Ovary (tissue), 3 donors: ENCODE measurements at regions not wholly inside any gene's neighbourhood (a gene's known extent, or its start where the extent isn't known, plus 50 kb on each side); places are given as distances from the start of the nearest gene placed in this dataset.

Source experiments
- EP300 ChIP-seq: sonication (generic); formaldehyde crosslinking; IDR thresholded peaks from one replicate; pipeline ENCODE4 v1.6.1; 2017; ENCODE audit warnings: antibody characterized with exemption
- POLR2A ChIP-seq: fragments of 450-650 bp; IDR thresholded peaks from one replicate; pipeline ENCODE4 v1.6.1; 2017; ENCODE audit warnings: antibody characterized with exemption, mild to moderate bottlenecking, moderate library complexity
- TF ChIP-seq, protein P1 (sequence below), 3 donors: fragments of 450-650 bp in 2 of 3; fragments of 200-600 bp in 1 of 3; IDR thresholded peaks; one replicate each; pipeline versions ENCODE4 v1.5.1 to v1.8.0; 2016 to 2022; ENCODE audit warnings: antibody characterized with exemption in 3 of 3, mild to moderate bottlenecking in 1 of 3
- donor health status: DM: no; HTN: no; CAD: no.

DNA sequence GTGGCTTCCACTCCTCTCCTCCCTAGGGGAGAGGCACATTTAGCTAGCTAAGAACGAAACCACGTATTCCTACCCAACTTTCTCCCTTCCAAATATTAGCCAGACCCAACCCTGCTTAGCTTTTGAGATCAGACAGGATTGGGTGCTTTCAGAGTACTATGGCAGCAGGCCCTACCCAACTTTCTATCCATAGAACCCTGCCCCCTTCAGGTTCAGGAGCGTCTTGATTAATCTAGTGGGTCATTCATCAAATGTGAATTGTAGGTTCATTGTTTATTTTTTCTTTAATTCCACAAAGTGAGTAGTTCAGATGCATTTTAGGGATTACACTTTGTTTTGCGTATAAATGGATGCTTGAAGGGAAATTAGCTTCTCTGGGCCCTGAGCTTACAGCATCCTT, 188.3 kb downstream of the MIB1 start:
- TF ChIP-seq, protein P1, sequence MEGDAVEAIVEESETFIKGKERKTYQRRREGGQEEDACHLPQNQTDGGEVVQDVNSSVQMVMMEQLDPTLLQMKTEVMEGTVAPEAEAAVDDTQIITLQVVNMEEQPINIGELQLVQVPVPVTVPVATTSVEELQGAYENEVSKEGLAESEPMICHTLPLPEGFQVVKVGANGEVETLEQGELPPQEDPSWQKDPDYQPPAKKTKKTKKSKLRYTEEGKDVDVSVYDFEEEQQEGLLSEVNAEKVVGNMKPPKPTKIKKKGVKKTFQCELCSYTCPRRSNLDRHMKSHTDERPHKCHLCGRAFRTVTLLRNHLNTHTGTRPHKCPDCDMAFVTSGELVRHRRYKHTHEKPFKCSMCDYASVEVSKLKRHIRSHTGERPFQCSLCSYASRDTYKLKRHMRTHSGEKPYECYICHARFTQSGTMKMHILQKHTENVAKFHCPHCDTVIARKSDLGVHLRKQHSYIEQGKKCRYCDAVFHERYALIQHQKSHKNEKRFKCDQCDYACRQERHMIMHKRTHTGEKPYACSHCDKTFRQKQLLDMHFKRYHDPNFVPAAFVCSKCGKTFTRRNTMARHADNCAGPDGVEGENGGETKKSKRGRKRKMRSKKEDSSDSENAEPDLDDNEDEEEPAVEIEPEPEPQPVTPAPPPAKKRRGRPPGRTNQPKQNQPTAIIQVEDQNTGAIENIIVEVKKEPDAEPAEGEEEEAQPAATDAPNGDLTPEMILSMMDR (IDR thresholded peaks at IDR 0.05): no peak
- TF ChIP-seq EP300 (no peak), POLR2A (no peak)
